K562 (cell line): ENCODE measurements at regions not wholly inside any gene's neighbourhood (a gene's known extent, or its start where the extent isn't known, plus 50 kb on each side); places are given as distances from the start of the nearest gene placed in this dataset.

ENCODE experiments used
- ATAC-seq: fragments of 200-7000 bp; cut with Tn5 transposase; 3 replicates; pipeline ENCODE4 v1.9.1; 2020; ENCODE audit warnings: moderate library complexity
- BruUV-seq: library from RNA; stranded (reverse); fragments of 400-500 nt; replicated peaks from 2 replicates; lab custom pipeline; 2021; lab: Mats Ljungman, UMichigan
- CTCF ChIA-PET: fragments of 300-600 bp; formaldehyde crosslinking; extraction: SDS; loops from one replicate; lab custom pipeline; 2021; ENCODE audit warnings: low intra/inter-chr PET ratio; lab: Yijun Ruan, JAX
- POLR2A ChIA-PET: fragments of 300-600, 350-650 bp; sonication (Branson Sonifier 250); formaldehyde crosslinking; extraction: SDS; loops from one replicate; lab custom pipeline; 2021; ENCODE audit warnings: antibody characterized with exemption, inconsistent platforms; lab: Yijun Ruan, JAX
- DNase-seq, 4 experiments: peaks; one replicate each; pipeline versions ENCODE4 v3.0.0 to v3.0.0-alpha.2; 2011 to 2018; ENCODE audit warnings: low spot score in 3 of 4, mixed read lengths in 3 of 4; ENCODE audit errors: extremely low read depth in 1 of 4
- FAIRE-seq: peaks from 2 replicates; lab custom pipeline; 2011; peaks lifted over from hg19 to GRCh38; lab: Jason Lieb, UNC
- H2AFZ ChIP-seq: 2 replicates; pipeline ENCODE4 v1.6.0; 2011; ENCODE audit warnings: low read depth, low read length, control low read depth, inconsistent platforms
- H3K27ac ChIP-seq: fragments of 200-600 bp; 3 replicates; pipeline ENCODE4 v1.8.0; 2011; ENCODE audit warnings: low read depth, mild to moderate bottlenecking, control low read depth, inconsistent platforms, low read length, moderate library complexity, mixed read lengths; ENCODE audit errors: extremely low read depth
- H3K27me3 ChIP-seq, 2 experiments: fragments of 300-600 bp in 1 of 2; 2 replicates in 1 of 2; 3 replicates in 1 of 2; pipeline versions ENCODE4 v1.6.0 to v1.8.0; 2011; ENCODE audit warnings: inconsistent platforms in 2 of 2, low read length in 2 of 2, mild to moderate bottlenecking in 1 of 2, mixed read lengths in 1 of 2, moderate library complexity in 1 of 2; ENCODE audit not compliant: control insufficient read depth in 2 of 2, insufficient read depth in 2 of 2
- H3K36me3 ChIP-seq: fragments of 300-600 bp; 3 replicates; pipeline ENCODE4 v1.8.0; 2011; ENCODE audit warnings: mild to moderate bottlenecking, low read length, inconsistent platforms; ENCODE audit not compliant: control insufficient read depth, insufficient read depth
- H3K4me1 ChIP-seq, 2 experiments: fragments of 200-600 bp in 1 of 2; replicated peaks in 1 of 2; 2 replicates in 1 of 2; 3 replicates in 1 of 2; pipeline versions ENCODE4 v1.5.1 to v1.8.0; 2011; ENCODE audit warnings: inconsistent platforms in 2 of 2, low read length in 2 of 2, mild to moderate bottlenecking in 1 of 2, mixed read lengths in 1 of 2, moderate library complexity in 1 of 2; ENCODE audit not compliant: control insufficient read depth in 2 of 2, insufficient read depth in 2 of 2
- H3K4me2 ChIP-seq: 2 replicates; pipeline ENCODE4 v1.6.1; 2011; ENCODE audit warnings: low read length, control low read depth, inconsistent platforms, mixed read lengths; ENCODE audit not compliant: insufficient read depth
- H3K4me3 ChIP-seq: fragments of 200-600 bp; sonication (generic), shearing (Covaris generic); 2 replicates; pipeline ENCODE4 v1.5.1; 2016; ENCODE audit warnings: control low read depth, inconsistent platforms
- H3K79me2 ChIP-seq: fragments of 200-600 bp; 3 replicates; pipeline ENCODE4 v1.8.0; 2011; ENCODE audit warnings: low read length, inconsistent platforms; ENCODE audit not compliant: control insufficient read depth, insufficient read depth
- H3K9ac ChIP-seq, 2 experiments: 2 replicates each; pipeline versions ENCODE4 v1.6.0 to v1.6.1; 2011; ENCODE audit warnings: low read depth in 2 of 2, low read length in 2 of 2, control low read depth in 1 of 2, inconsistent platforms in 1 of 2, mild to moderate bottlenecking in 1 of 2, mixed read lengths in 1 of 2; ENCODE audit not compliant: insufficient read depth in 1 of 2
- H3K9me1 ChIP-seq: one replicate; pipeline ENCODE4 v1.6.0; 2011; ENCODE audit warnings: inconsistent platforms, mild to moderate bottlenecking, low read length, moderate library complexity; ENCODE audit not compliant: control insufficient read depth, insufficient read depth
- H3K9me3 ChIP-seq: replicated peaks from 2 replicates; pipeline ENCODE4 v1.5.1; 2011; ENCODE audit warnings: low read depth, low read length, inconsistent platforms; ENCODE audit not compliant: control insufficient read depth, insufficient read depth
- H4K20me1 ChIP-seq: replicated peaks from 2 replicates; pipeline ENCODE4 v1.6.1; 2011; ENCODE audit warnings: low read length, inconsistent platforms, mixed read lengths; ENCODE audit not compliant: control insufficient read depth, insufficient read depth
- DPF2 ChIP-seq: fragments of 450-650 bp; IDR thresholded peaks from 2 replicates; pipeline ENCODE4 v1.6.1; 2016
- FOXJ3 ChIP-seq: sonication (generic); formaldehyde crosslinking; IDR thresholded peaks from 2 replicates; pipeline ENCODE4 v1.4.0; 2020; ENCODE audit warnings: mild to moderate bottlenecking, missing genetic modification reagents
- FOXP4 ChIP-seq: sonication (generic); formaldehyde crosslinking; IDR thresholded peaks from 2 replicates; pipeline ENCODE4 v1.8.0; 2022; ENCODE audit warnings: mild to moderate bottlenecking, missing genetic modification reagents, borderline replicate concordance
- ILF3 ChIP-seq: fragments of 450-650 bp; IDR thresholded peaks from 2 replicates; pipeline ENCODE4 v1.6.1; 2018; ENCODE audit warnings: antibody characterized with exemption, mild to moderate bottlenecking, moderate library complexity, borderline replicate concordance
- NFIC ChIP-seq: fragments of 450-650 bp; IDR thresholded peaks from 2 replicates; pipeline ENCODE4 v1.6.1; 2017; ENCODE audit warnings: mild to moderate bottlenecking, inconsistent platforms
- NFIX ChIP-seq: fragments of 250-450 bp; sonication (Bioruptor Pico); IDR thresholded peaks from 2 replicates; pipeline ENCODE4 v1.4.0; 2020; ENCODE audit warnings: low read depth, mild to moderate bottlenecking, moderate library complexity
- TCF15 ChIP-seq: fragments of 250-450 bp; sonication (Bioruptor Pico); IDR thresholded peaks from 2 replicates; pipeline ENCODE4 v1.8.0; 2022; ENCODE audit warnings: moderate library complexity, mild to moderate bottlenecking, inconsistent platforms
- ZNF695 ChIP-seq: fragments of 450-650 bp; formaldehyde crosslinking; IDR thresholded peaks from 2 replicates; pipeline ENCODE4 v1.4.0; 2020; ENCODE audit warnings: mild to moderate bottlenecking, moderate library complexity
- WGBS: fragments of 100-300 bp; shearing (Covaris generic); methylation state at CpG from one replicate; pipeline ENCODE4 v1.1.6; 2016; ENCODE audit warnings: low coverage, mixed read lengths; ENCODE audit not compliant: insufficient coverage; ENCODE audit errors: missing lambda C conversion rate; 5-methylcytosine and 5-hydroxymethylcytosine counted together
- in situ Hi-C: fragments of 300-500 bp; cut with MboI; formaldehyde crosslinking; loops from 4 replicates; pipeline ENCODE4 v1.15.0; 2018; ENCODE audit warnings: inconsistent platforms, mixed read lengths
- intact Hi-C: fragments of 100-400 bp; cut with micrococcal nuclease; formaldehyde crosslinking; loops from 2 replicates; pipeline ENCODE4 v1.14.2; 2022

- no peak for TF ChIP-seq TCF15
Measured at GRCh38 chr4:44996276-44996845, 270.0 kb upstream of the GNPDA2 start (continued).

- TF ChIP-seq ILF3, result no peak
- TF ChIP-seq FOXP4 (CRISPR knock-in tag), result no peak
- TF ChIP-seq DPF2, result no peak
- peak; percentile 23; the same call in 1 of the 2 replicates for TF ChIP-seq NFIX (CRISPR knock-in tag)
- TF ChIP-seq ZNF695 (CRISPR knock-in tag), result no peak
- peak; percentile 73 for TF ChIP-seq NFIC
- TF ChIP-seq FOXJ3 (CRISPR knock-in tag), result no peak
- intact Hi-C loops (no loop called here), in situ Hi-C loops (no loop called here)
- Histone ChIP-seq H3K4me3 (no peak overlapping the region), H2AFZ (no peak overlapping the region), H3K9me1 (no peaks in the 10 kb centered on the region), H3K4me2 (no peak overlapping the region), H3K9ac (no peak overlapping the region), H3K36me3 (no peaks in the 10 kb centered on the region), H4K20me1 (no peaks in the 10 kb centered on the region), H3K4me1 (no peaks in the 10 kb centered on the region), H3K27me3 (no peaks in the 10 kb centered on the region), H3K9me3 (no peaks in the 10 kb centered on the region), H3K27ac (no peak overlapping the region), H3K79me2 (no peaks in the 10 kb centered on the region)
- CTCF ChIA-PET, result no interaction called here
- ATAC-seq, result no peak
- no TSS peak for BruUV-seq
- no peak for DNase-seq
- 5% methylated on average over 5 of the region's 5 CpGs for WGBS
- POLR2A ChIA-PET, result no interaction called here
- no peak for FAIRE-seq
Measured at GRCh38 chr4:44988011-44988410, 261.7 kb upstream of the GNPDA2 start.
